NB4 (cell line): ENCODE measurements at regions not wholly inside any gene's neighbourhood (a gene's known extent, or its start where the extent isn't known, plus 50 kb on each side); places are given as distances from the start of the nearest gene placed in this dataset.

Experiments
- DNase-seq: peaks from one replicate; pipeline ENCODE4 v3.0.0; 2010; ENCODE audit warnings: low read depth
- H3K4me3 ChIP-seq: one replicate; pipeline ENCODE4 v1.5.1; 2011; ENCODE audit warnings: mild to moderate bottlenecking, low read depth, low read length, moderate library complexity
- CTCF ChIP-seq: IDR thresholded peaks from one replicate; pipeline ENCODE4 v1.5.1; 2012; ENCODE audit warnings: low read depth, low read length
- MAX ChIP-seq: IDR thresholded peaks from 2 replicates; pipeline ENCODE4 v1.6.1; 2011; ENCODE audit warnings: low read depth, low read length
- MYC ChIP-seq: IDR thresholded peaks from 2 replicates; pipeline ENCODE4 v1.6.1; 2011; ENCODE audit warnings: low read depth, low read length
- POLR2A ChIP-seq: IDR thresholded peaks from 2 replicates; pipeline ENCODE4 v1.6.1; 2011; ENCODE audit warnings: mild to moderate bottlenecking; ENCODE audit not compliant: insufficient read length; ENCODE audit errors: extremely low read depth

- no peak for TF ChIP-seq CTCF
- no peak for TF ChIP-seq MAX
- TF ChIP-seq POLR2A = no peak
- no peak for TF ChIP-seq MYC
- no peak for DNase-seq
- no peak overlapping the region for H3K4me3 ChIP-seq
These were observed 85.3 kb upstream of the USP25 start for GRCh38 chr21:15644489-15644888.

GRCh38 chr21:15645830-15646229, 84.0 kb upstream of the USP25 start:
- no peak overlapping the region for H3K4me3 ChIP-seq
- DNase-seq = no peak
- TF ChIP-seq MAX (no peak), CTCF (no peak), MYC (no peak), POLR2A (no peak)

GRCh38 chr21:15650735-15651134, 79.0 kb upstream of the USP25 start:
- no peak overlapping the region for H3K4me3 ChIP-seq
- TF ChIP-seq MAX (no peak), MYC (no peak), POLR2A (no peak), CTCF (no peak)
- no peak for DNase-seq

- no peak overlapping the region for H3K4me3 ChIP-seq
- no peak for DNase-seq
- TF ChIP-seq CTCF = no peak
- no peak for TF ChIP-seq POLR2A
- TF ChIP-seq MAX = no peak
- no peak for TF ChIP-seq MYC
These were observed 78.6 kb upstream of the USP25 start for GRCh38 chr21:15651172-15651571.

- no peak overlapping the region for H3K4me3 ChIP-seq
- TF ChIP-seq MAX (no peak), MYC (no peak), CTCF (no peak), POLR2A (no peak)
- DNase-seq = no peak
These were observed 76.1 kb upstream of the USP25 start for GRCh38 chr21:15653710-15654109.

GRCh38 chr21:15654171-15654570, 75.6 kb upstream of the USP25 start:
- DNase-seq = no peak
- no peak for TF ChIP-seq MYC
- no peak for TF ChIP-seq MAX
- TF ChIP-seq POLR2A = no peak
- no peak for TF ChIP-seq CTCF
- no peak overlapping the region for H3K4me3 ChIP-seq
